ENCODE measurements at regions not wholly inside any gene's neighbourhood (a gene's known extent, or its start where the extent isn't known, plus 50 kb on each side); places are given as distances from the start of the nearest gene placed in this dataset.

GRCh38 chr10:64102264-64102633 lies 581.0 kb downstream of the REEP3 start:
- TF ChIP-seq CTCF (IDR thresholded peaks at IDR 0.05) (no peak), POLR2AphosphoS5 (IDR thresholded peaks at IDR 0.05) (no peak)
